NB4 (cell line): ENCODE measurements at regions not wholly inside any gene's neighbourhood (a gene's known extent, or its start where the extent isn't known, plus 50 kb on each side); places are given as distances from the start of the nearest gene placed in this dataset.

ENCODE experiments used
- MYC ChIP-seq: IDR thresholded peaks from 2 replicates; pipeline ENCODE4 v1.6.1; 2011; ENCODE audit warnings: low read depth, low read length
- POLR2A ChIP-seq: IDR thresholded peaks from 2 replicates; pipeline ENCODE4 v1.6.1; 2011; ENCODE audit warnings: mild to moderate bottlenecking; ENCODE audit not compliant: insufficient read length; ENCODE audit errors: extremely low read depth
- TF ChIP-seq, protein P1 (sequence below): IDR thresholded peaks from one replicate; pipeline ENCODE4 v1.5.1; 2012; ENCODE audit warnings: low read depth, low read length
- TF ChIP-seq, protein P2 (sequence below): IDR thresholded peaks from 2 replicates; pipeline ENCODE4 v1.6.1; 2011; ENCODE audit warnings: low read depth, low read length

DNA sequence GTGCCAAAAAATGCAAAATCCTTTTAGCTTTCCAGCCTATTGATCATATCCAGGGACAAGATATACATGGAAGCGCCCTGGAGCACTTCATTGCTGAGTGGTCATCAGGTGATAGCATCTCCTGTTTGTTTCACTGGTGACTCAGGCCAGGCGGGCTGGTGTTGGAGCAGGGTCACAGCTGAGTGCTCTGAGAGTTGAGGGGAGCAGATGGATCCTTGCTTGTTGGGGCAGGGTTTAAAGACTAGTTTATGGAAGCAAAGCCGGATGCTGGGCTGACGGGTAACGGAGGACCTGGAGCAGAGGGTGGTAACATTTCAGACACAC is 405.0 kb upstream of the TPM1 start:
- TF ChIP-seq, protein P1, sequence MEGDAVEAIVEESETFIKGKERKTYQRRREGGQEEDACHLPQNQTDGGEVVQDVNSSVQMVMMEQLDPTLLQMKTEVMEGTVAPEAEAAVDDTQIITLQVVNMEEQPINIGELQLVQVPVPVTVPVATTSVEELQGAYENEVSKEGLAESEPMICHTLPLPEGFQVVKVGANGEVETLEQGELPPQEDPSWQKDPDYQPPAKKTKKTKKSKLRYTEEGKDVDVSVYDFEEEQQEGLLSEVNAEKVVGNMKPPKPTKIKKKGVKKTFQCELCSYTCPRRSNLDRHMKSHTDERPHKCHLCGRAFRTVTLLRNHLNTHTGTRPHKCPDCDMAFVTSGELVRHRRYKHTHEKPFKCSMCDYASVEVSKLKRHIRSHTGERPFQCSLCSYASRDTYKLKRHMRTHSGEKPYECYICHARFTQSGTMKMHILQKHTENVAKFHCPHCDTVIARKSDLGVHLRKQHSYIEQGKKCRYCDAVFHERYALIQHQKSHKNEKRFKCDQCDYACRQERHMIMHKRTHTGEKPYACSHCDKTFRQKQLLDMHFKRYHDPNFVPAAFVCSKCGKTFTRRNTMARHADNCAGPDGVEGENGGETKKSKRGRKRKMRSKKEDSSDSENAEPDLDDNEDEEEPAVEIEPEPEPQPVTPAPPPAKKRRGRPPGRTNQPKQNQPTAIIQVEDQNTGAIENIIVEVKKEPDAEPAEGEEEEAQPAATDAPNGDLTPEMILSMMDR: no peak
- no peak for TF ChIP-seq MYC
- TF ChIP-seq POLR2A: no peak
- TF ChIP-seq, protein P2, sequence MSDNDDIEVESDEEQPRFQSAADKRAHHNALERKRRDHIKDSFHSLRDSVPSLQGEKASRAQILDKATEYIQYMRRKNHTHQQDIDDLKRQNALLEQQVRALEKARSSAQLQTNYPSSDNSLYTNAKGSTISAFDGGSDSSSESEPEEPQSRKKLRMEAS: no peak
